ENCODE measurements at regions not wholly inside any gene's neighbourhood (a gene's known extent, or its start where the extent isn't known, plus 50 kb on each side); places are given as distances from the start of the nearest gene placed in this dataset.

DNA sequence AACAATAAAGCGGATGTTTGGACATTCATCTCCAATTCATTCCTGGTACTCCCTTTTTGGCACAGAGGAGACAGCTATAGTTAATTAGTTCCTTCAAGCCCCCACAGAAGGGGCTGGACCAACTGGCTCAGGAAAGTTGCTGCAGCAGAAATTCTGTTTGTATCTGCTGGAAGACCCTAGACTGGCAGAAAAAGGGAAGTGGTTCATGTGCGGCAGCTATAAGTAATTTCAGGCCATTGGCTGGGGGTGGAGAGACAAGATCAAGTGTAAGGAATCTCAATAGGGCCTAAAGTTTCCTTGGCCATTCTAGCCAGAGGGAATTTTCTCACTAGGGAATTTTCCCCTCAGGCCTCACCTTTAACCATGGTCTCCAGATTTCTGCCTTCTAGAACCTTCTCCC, 89.9 kb upstream of the DHX15 start:
- TF ChIP-seq, protein P1, sequence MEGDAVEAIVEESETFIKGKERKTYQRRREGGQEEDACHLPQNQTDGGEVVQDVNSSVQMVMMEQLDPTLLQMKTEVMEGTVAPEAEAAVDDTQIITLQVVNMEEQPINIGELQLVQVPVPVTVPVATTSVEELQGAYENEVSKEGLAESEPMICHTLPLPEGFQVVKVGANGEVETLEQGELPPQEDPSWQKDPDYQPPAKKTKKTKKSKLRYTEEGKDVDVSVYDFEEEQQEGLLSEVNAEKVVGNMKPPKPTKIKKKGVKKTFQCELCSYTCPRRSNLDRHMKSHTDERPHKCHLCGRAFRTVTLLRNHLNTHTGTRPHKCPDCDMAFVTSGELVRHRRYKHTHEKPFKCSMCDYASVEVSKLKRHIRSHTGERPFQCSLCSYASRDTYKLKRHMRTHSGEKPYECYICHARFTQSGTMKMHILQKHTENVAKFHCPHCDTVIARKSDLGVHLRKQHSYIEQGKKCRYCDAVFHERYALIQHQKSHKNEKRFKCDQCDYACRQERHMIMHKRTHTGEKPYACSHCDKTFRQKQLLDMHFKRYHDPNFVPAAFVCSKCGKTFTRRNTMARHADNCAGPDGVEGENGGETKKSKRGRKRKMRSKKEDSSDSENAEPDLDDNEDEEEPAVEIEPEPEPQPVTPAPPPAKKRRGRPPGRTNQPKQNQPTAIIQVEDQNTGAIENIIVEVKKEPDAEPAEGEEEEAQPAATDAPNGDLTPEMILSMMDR (IDR thresholded peaks at IDR 0.05; ENCODE audit: extremely low read depth, insufficient read depth, missing control alignments), result no peak
- in situ Hi-C loops (cut with MboI; ENCODE audit: low pct_unique_long_range_greater_than_20kb, low sequenced_read_pairs, unreplicated experiment), result no loop called here
- DNase-seq (ENCODE audit: low spot score), result no peak

DNA sequence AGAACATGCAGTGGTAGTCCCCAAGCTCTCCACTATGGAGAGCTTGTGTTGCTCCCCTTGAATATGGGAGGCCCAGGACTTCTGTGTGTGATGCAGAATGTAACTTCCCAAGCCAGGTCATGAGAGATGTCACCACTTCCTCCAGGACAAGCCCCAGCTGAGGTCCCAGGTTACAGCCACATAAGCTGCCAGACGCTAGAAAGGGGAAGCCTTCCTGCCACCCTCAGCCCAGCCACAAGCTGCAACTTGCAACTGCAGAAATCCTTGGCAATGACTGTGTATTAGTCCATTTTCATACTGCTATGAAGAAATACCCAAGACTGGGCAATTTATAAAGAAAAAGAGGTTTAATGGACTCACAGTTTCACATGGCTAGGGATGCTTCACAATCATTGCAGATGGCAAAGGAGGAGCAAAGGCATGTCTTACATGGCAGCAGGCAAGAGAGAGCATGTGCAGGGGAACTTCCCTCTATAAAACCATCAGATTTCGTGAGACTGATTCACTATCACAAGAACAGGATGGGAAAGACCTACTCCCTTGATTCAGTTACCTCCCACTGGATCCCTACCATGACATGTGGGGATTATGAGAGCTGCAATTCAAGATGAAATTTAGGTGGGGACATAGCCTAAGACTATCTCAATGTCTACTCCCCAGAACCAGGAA, 91.5 kb upstream of the DHX15 start:
- no peak for DNase-seq (ENCODE audit: low spot score)
- TF ChIP-seq, protein P1 (IDR thresholded peaks at IDR 0.05; ENCODE audit: extremely low read depth, insufficient read depth, missing control alignments), result no peak
- in situ Hi-C loops (cut with MboI; ENCODE audit: low pct_unique_long_range_greater_than_20kb, low sequenced_read_pairs, unreplicated experiment), result no loop called here

- DNase-seq (ENCODE audit: low spot score), result no peak
- in situ Hi-C loops (cut with MboI; ENCODE audit: low pct_unique_long_range_greater_than_20kb, low sequenced_read_pairs, unreplicated experiment), result no loop called here
- TF ChIP-seq, protein P1 (IDR thresholded peaks at IDR 0.05; ENCODE audit: extremely low read depth, insufficient read depth, missing control alignments), result no peak
These were observed 93.6 kb upstream of the DHX15 start for GRCh38 chr4:24677909-24678308.

- TF ChIP-seq, protein P1 (IDR thresholded peaks at IDR 0.05; ENCODE audit: extremely low read depth, insufficient read depth, missing control alignments), result no peak
- no peak for DNase-seq (ENCODE audit: low spot score)
- in situ Hi-C loops (cut with MboI; ENCODE audit: low pct_unique_long_range_greater_than_20kb, low sequenced_read_pairs, unreplicated experiment), result no loop called here
These were observed 96.5 kb upstream of the DHX15 start for GRCh38 chr4:24680746-24681448.

GRCh38 chr4:24683116-24683515, 98.8 kb upstream of the DHX15 start:
- no peak for DNase-seq (ENCODE audit: low spot score)
- TF ChIP-seq, protein P1 (IDR thresholded peaks at IDR 0.05; ENCODE audit: extremely low read depth, insufficient read depth, missing control alignments), result no peak
- in situ Hi-C loops (cut with MboI; ENCODE audit: low pct_unique_long_range_greater_than_20kb, low sequenced_read_pairs, unreplicated experiment), result no loop called here

DNA sequence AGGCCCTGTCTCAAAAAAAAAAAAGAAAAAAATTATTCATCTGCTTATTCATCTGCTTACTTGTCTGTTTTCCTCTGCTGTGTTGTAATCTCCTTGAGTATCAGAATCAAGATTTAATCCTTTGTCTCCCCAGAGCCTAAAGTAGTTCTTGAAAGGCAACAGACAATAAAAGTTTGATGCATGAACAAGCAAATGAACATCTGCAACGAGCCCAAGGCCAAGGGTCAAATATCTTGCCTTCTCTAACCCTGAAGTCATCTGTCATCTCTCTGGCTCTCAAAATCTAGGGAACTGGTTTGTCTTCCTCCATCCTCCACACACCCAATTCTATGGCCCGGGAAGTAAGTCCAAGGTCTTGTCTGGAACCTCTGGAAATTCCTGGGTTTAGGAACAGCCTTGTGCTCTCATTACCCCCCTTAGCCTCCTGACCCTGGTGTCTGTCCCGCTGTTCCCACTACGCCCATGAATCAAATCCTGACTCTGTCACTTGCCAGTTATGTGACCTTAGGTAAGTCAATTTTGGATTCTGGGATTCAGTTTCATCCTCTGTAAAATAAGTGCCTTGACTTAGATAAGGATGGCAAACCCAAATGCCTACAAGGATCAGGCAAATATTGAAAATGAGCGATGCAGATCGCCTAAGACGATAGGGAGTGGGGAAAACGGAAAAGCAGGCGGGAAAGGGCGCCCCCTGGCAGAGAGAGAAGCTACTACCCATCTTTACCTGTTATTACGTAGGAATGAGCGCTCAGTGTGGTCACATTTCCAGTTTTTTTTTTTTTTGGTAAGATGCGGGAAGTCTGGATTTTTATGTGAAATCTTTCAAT, 102.7 kb upstream of the DHX15 start:
- in situ Hi-C loops (cut with MboI; ENCODE audit: low pct_unique_long_range_greater_than_20kb, low sequenced_read_pairs, unreplicated experiment), result no loop called here
- no peak for DNase-seq (ENCODE audit: low spot score)
- TF ChIP-seq, protein P1 (IDR thresholded peaks at IDR 0.05; ENCODE audit: extremely low read depth, insufficient read depth, missing control alignments), result peak; percentile 44
